Spleen (tissue), 11 donors: ENCODE measurements at regions not wholly inside any gene's neighbourhood (a gene's known extent, or its start where the extent isn't known, plus 50 kb on each side); places are given as distances from the start of the nearest gene placed in this dataset.
A peak's percentile ranks its signal among the peaks of the same experiment; 100 is the strongest.

Source experiments
- DNase-seq: peaks from one replicate; pipeline ENCODE4 v3.0.0-alpha.2; 2020
- H3K27ac ChIP-seq, 8 donors: fragments of 200-600 bp; sonication (generic) in 7 of 8; 1 replicate in 4 of 8; 2 replicates in 4 of 8; pipeline versions ENCODE4 v1.5.0 to v1.8.0; 2016 to 2021; ENCODE audit warnings: inconsistent platforms in 4 of 8, mild to moderate bottlenecking in 4 of 8, moderate library complexity in 1 of 8
- H3K27me3 ChIP-seq, 7 donors: fragments of 200-600 bp; sonication (generic) in 6 of 7; replicated peaks in 1 of 7; 1 replicate in 4 of 7; 2 replicates in 3 of 7; pipeline versions ENCODE4 v1.5.0 to v1.8.0; 2016 to 2021; ENCODE audit warnings: inconsistent platforms in 3 of 7, mild to moderate bottlenecking in 1 of 7
- H3K36me3 ChIP-seq, 6 donors: fragments of 200-600 bp; sonication (generic) in 5 of 6; 1 replicate in 4 of 6; 2 replicates in 2 of 6; pipeline versions ENCODE4 v1.5.0 to v1.8.0; 2016 to 2021; ENCODE audit warnings: inconsistent platforms in 2 of 6
- H3K4me1 ChIP-seq, 6 donors: fragments of 200-600 bp; sonication (generic) in 5 of 6; 1 replicate in 3 of 6; 2 replicates in 3 of 6; pipeline versions ENCODE4 v1.5.0 to v1.8.0; 2016 to 2021; ENCODE audit warnings: inconsistent platforms in 3 of 6
- H3K4me3 ChIP-seq, 8 donors: fragments of 200-600 bp; sonication (generic) in 7 of 8; 1 replicate in 4 of 8; 2 replicates in 4 of 8; pipeline versions ENCODE4 v1.5.0 to v1.8.0; 2016 to 2021; ENCODE audit warnings: inconsistent platforms in 4 of 8, mild to moderate bottlenecking in 4 of 8, moderate library complexity in 2 of 8
- H3K9me3 ChIP-seq, 8 donors: fragments of 200-600 bp; sonication (generic) in 7 of 8; 1 replicate in 4 of 8; 2 replicates in 4 of 8; pipeline versions ENCODE4 v1.5.0 to v1.8.0; 2016 to 2021; ENCODE audit warnings: inconsistent platforms in 4 of 8
- POLR2A ChIP-seq, 3 donors: fragments of 450-650 bp; IDR thresholded peaks; one replicate each; pipeline ENCODE4 v1.5.1; 2017; ENCODE audit warnings: antibody characterized with exemption in 3 of 3, mild to moderate bottlenecking in 1 of 3
- POLR2AphosphoS5 ChIP-seq, 3 donors: sonication (generic); formaldehyde crosslinking; IDR thresholded peaks; one replicate each; pipeline ENCODE4 v1.5.1; 2017; ENCODE audit warnings: antibody characterized with exemption in 3 of 3
- WGBS, 5 donors: extraction: QIAGEN DNeasy Blood & Tissue Kit in 3 of 5; methylation state at CpG; one replicate each; pipeline versions ENCODE4 v1.1.5 to v1.1.7; 2013 to 2018; 5-methylcytosine and 5-hydroxymethylcytosine counted together
- intact Hi-C: fragments of 100-400 bp; cut with DNase I; formaldehyde crosslinking; loops from one replicate; pipeline ENCODE4 v1.15.0; 2023; ENCODE audit warnings: low total_unique reads
- TF ChIP-seq, protein P1 (sequence below), 11 experiments: fragments of 200-600 bp in 7 of 11; fragments of 450-650 bp in 4 of 11; sonication (generic) in 4 of 11; IDR thresholded peaks in 8 of 11; conservative IDR thresholded peaks in 3 of 11; 1 replicate in 7 of 11; 2 replicates in 4 of 11; pipeline versions ENCODE4 v1.4.0 to v1.8.0; 2016 to 2021; ENCODE audit warnings: antibody characterized with exemption in 11 of 11, inconsistent platforms in 4 of 11, mild to moderate bottlenecking in 1 of 11
- donor health status: healthy with polysubstance abuse.
- donor health status: DM: no; HTN: no; CAD: no; lungs with moderate emphysema.
- donor health status: DM: no; HTN: no; CAD: no.
- donor health status: Bipolar disorder and iron deficiency.
- donor health status: healthy.
- donor health status: DM: no; HTN: no; CAD: no.
- donor health status: DM: yes; HTN: yes; CAD: no.

DNA sequence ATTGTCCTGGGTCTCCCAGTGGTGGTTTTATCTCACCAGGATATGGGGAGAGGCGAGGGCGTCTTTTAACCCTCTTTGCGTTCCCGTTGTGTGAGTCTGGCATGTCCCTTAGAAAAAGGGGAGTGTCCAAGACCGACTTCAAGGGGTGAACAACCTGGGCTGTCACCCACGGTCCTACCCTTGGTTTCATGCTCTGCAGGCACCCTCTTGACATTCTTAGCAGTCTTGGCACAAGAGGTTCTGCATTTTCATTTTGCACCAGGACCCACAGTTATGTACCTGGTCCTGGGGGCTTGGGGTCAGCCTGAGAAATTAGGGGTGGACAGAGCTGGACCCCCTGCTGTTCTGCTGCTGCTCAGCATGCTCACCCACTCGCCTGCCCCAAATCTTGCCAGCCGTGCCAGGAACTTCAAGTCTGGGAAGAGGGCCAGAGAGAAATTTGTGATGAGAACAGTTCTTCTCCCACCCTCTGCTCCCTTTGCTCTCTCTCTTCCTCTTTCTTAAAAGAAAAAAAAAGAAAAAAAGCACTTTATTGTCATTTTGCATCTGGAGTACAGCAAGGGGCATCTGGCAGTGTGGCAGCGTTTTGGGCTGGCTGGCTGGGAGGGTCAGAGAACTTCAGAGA, 471.2 kb downstream of the MIAT start:
- Histone ChIP-seq H3K27me3 (peaks cover 0 to 43% (median 0%) of the 10 kb centered on the region in 7 donors), H3K27ac (peak overlapping the region in 2 of 8 donors; percentile 10 to 53), H3K4me3 (no peak overlapping the region), H3K4me1 (peaks cover 0 to 21% (median 4%) of the 10 kb centered on the region in 6 donors), H3K9me3 (no peaks in the 10 kb centered on the region), H3K36me3 (no peaks in the 10 kb centered on the region)
- no peak for DNase-seq
- TF ChIP-seq POLR2AphosphoS5 (IDR thresholded peaks at IDR 0.05): no peak
- TF ChIP-seq, protein P1, sequence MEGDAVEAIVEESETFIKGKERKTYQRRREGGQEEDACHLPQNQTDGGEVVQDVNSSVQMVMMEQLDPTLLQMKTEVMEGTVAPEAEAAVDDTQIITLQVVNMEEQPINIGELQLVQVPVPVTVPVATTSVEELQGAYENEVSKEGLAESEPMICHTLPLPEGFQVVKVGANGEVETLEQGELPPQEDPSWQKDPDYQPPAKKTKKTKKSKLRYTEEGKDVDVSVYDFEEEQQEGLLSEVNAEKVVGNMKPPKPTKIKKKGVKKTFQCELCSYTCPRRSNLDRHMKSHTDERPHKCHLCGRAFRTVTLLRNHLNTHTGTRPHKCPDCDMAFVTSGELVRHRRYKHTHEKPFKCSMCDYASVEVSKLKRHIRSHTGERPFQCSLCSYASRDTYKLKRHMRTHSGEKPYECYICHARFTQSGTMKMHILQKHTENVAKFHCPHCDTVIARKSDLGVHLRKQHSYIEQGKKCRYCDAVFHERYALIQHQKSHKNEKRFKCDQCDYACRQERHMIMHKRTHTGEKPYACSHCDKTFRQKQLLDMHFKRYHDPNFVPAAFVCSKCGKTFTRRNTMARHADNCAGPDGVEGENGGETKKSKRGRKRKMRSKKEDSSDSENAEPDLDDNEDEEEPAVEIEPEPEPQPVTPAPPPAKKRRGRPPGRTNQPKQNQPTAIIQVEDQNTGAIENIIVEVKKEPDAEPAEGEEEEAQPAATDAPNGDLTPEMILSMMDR (IDR thresholded peaks at IDR 0.05 in 8 of 11, conservative IDR thresholded peaks at IDR 0.05 in 3 of 11): no peak
- no peak for TF ChIP-seq POLR2A (IDR thresholded peaks at IDR 0.05)
- intact Hi-C loops: loop anchor here (10.0 kb wide), 1 partner anchor 64 kb away; no protein-coding TSS in a partner anchor
- WGBS, 5 donors: 66 to 71% (median 67%) methylated on average over 9 of the region's 9 CpGs

DNA sequence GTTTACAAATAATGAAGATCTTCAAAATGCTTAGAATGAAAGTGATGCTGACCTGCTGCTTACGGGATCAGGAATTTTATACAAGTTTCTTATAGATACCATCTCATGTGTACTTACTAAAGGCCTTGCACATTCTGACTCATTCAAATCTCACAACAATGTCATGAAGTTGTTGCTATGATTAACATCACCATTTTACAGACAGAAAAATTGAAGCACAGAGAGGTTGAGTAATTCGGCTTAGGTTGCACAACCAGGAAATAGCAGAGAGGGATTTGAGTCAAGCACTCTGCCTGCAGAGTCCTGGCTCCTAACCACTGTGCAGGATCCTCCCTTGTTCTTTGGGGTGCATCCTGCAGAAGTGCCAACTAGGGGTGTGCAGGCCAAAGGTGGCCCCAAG, 471.9 kb downstream of the MIAT start:
- DNase-seq: no peak
- peaks cover 0 to 28% (median 4%) of the 10 kb centered on the region in 6 donors for H3K4me1 ChIP-seq
- intact Hi-C loops: loop anchor here (10.0 kb wide), 1 partner anchor 64 kb away; no protein-coding TSS in a partner anchor

GRCh38 chr22:27130906-27131305, 473.5 kb downstream of the MIAT start:
- Histone ChIP-seq H3K4me3 (no peak overlapping the region), H3K9me3 (peaks cover 0 to under 1% (median 0%) of the 10 kb centered on the region in 8 donors), H3K4me1 (peaks cover 0 to 38% (median 4%) of the 10 kb centered on the region in 6 donors), H3K36me3 (no peaks in the 10 kb centered on the region), H3K27me3 (peaks cover 0 to 36% (median 0%) of the 10 kb centered on the region in 7 donors), H3K27ac (no peak overlapping the region)
- no peak for DNase-seq
- 85 to 93% (median 89%) methylated on average over 4 of the region's 4 CpGs for WGBS, 5 donors
- intact Hi-C loops: no loop called here
- TF ChIP-seq POLR2AphosphoS5 (IDR thresholded peaks at IDR 0.05): no peak
- TF ChIP-seq POLR2A (IDR thresholded peaks at IDR 0.05): no peak
- TF ChIP-seq, protein P1 (IDR thresholded peaks at IDR 0.05 in 8 of 11, conservative IDR thresholded peaks at IDR 0.05 in 3 of 11): no peak

More for the DNA sequence above, 471.9 kb downstream of the MIAT start:
- H3K27ac ChIP-seq: peak overlapping the region in 2 of 8 donors; percentile 10 to 53
- WGBS, 5 donors: 58 to 79% (median 78%) methylated on average over 2 of the region's 2 CpGs
- no peak overlapping the region for H3K4me3 ChIP-seq
- H3K27me3 ChIP-seq: peaks cover 0 to 49% (median 0%) of the 10 kb centered on the region in 7 donors
- no peaks in the 10 kb centered on the region for H3K36me3 ChIP-seq
- TF ChIP-seq, protein P1 (IDR thresholded peaks at IDR 0.05 in 8 of 11, conservative IDR thresholded peaks at IDR 0.05 in 3 of 11): no peak
- no peaks in the 10 kb centered on the region for H3K9me3 ChIP-seq

GRCh38 chr22:27131346-27131745, 474.0 kb downstream of the MIAT start:
- TF ChIP-seq, protein P1 (IDR thresholded peaks at IDR 0.05 in 8 of 11, conservative IDR thresholded peaks at IDR 0.05 in 3 of 11): no peak
- TF ChIP-seq POLR2AphosphoS5 (IDR thresholded peaks at IDR 0.05) (no peak), POLR2A (IDR thresholded peaks at IDR 0.05) (no peak)
- Histone ChIP-seq H3K36me3 (no peaks in the 10 kb centered on the region), H3K4me1 (peaks cover 0 to 38% (median 4%) of the 10 kb centered on the region in 6 donors), H3K9me3 (peaks cover 0 to 5% (median 0%) of the 10 kb centered on the region in 8 donors), H3K27ac (no peak overlapping the region), H3K4me3 (no peak overlapping the region), H3K27me3 (peaks cover 0 to 36% (median 0%) of the 10 kb centered on the region in 7 donors)
- intact Hi-C loops: no loop called here
- WGBS, 5 donors: 64 to 84% (median 83%) methylated on average over 4 of the region's 4 CpGs
- no peak for DNase-seq
